ENCODE measurements at regions not wholly inside any gene's neighbourhood (a gene's known extent, or its start where the extent isn't known, plus 50 kb on each side); places are given as distances from the start of the nearest gene placed in this dataset.

DNA sequence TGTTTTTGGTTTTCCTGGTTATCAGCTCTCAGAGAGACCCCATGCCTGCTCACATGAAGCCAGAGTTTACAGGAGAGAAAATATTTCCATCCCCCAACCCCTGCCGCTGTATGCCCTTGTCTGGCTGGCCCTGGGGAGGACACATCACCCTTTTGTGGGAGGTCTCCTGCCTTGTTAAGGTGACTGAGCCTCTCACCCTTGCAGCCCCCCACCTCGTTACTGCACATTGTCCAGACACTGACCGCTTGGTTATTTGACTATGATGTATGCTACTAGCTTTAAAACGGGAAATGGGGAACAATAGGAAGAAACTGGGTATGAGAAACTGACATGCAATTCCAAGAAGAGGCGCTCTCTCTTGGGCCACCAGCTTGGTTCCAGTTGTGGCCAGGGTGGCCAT, 51.1 kb upstream of the RFPL3 start:
- ChIA-PET CTCF (interaction anchor here (0.5 kb wide), 1 partner anchor 407 kb away, joined by 3 read pairs; no protein-coding TSS in a partner anchor), POLR2A (no interaction called here)
- DNase-seq (ENCODE audit: low read depth in 1 of 2, low spot score in 1 of 2) = no peak
- Histone ChIP-seq H3K27ac (no peak overlapping the region), H3K4me3 (no peak overlapping the region), H3K9me3 (no peaks in the 10 kb centered on the region), H3K4me2 (no peak overlapping the region), H3K4me1 (no peaks in the 10 kb centered on the region)
- ATAC-seq = no peak
- TF ChIP-seq, protein P1, sequence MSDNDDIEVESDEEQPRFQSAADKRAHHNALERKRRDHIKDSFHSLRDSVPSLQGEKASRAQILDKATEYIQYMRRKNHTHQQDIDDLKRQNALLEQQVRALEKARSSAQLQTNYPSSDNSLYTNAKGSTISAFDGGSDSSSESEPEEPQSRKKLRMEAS (IDR thresholded peaks at IDR 0.05) = no peak
- WGBS (ENCODE audit: missing lambda C conversion rate) = 58% methylated on average over 5 of the region's 5 CpGs
- FAIRE-seq = no peak

DNA sequence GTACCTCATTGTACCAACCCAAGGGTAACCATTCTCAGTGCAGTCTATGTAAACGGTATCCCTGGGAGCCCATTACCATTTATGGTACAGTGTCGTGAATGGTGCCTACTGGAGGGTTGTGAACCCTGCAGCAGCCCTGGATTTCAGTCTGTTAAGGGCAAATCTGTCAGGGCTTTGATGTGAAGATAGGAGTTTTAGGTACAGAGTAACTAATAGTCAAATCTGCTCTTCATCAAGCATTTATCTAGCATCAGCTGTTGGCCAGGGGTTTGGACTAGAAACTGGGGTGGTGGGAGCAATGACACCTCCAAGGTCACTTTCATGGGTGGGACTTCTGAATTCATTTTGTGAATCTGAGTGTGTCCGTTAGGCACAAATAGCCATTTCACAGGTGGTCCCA, 50.6 kb upstream of the RFPL3 start:
- no peaks in the 10 kb centered on the region for H3K9me3 ChIP-seq
- ATAC-seq (no peak), FAIRE-seq (no peak), DNase-seq (ENCODE audit: low read depth in 1 of 2, low spot score in 1 of 2) (no peak)
- H3K4me2 ChIP-seq = no peak overlapping the region
- no peak overlapping the region for H3K27ac ChIP-seq
- ChIA-PET CTCF (no interaction called here), POLR2A (no interaction called here)
- TF ChIP-seq, protein P2, sequence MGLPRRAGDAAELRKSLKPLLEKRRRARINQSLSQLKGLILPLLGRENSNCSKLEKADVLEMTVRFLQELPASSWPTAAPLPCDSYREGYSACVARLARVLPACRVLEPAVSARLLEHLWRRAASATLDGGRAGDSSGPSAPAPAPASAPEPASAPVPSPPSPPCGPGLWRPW (IDR thresholded peaks at IDR 0.05) = no peak
- TF ChIP-seq HOXA7 (CRISPR knock-in tag; IDR thresholded peaks at IDR 0.05) = no peak
- H3K4me1 ChIP-seq = no peaks in the 10 kb centered on the region
- H3K4me3 ChIP-seq = no peak overlapping the region
- WGBS (ENCODE audit: missing lambda C conversion rate) = 36% methylated on average over 3 of the region's 3 CpGs

DNA sequence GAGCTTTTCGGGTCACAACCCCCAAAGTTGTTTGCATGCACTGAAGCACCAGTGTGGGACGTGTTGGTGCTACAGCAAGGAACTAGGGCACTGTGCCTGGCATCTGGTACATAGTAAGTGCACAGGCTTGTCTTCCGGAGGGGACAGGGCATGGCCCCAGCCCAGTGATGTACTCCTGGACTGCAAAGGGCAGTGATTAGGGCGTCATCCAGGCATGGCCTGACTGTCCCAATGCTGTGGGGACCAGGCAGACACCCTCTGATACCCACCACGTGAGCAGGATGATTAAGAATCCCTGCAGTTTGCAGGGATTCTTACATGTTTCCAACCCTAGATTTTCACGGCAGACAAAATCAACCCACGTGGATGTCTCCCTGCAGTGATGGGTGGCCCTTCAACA, 50.0 kb upstream of the RFPL3 start:
- TF ChIP-seq SREBF2 (IDR thresholded peaks at IDR 0.05) (no peak), CBX8 (IDR thresholded peaks at IDR 0.05) (no peak), ESRRA (IDR thresholded peaks at IDR 0.05; ENCODE audit: borderline replicate concordance, low read length) (no peak), EP300 (IDR thresholded peaks at IDR 0.05) (no peak), RNF2 (IDR thresholded peaks at IDR 0.05; ENCODE audit: borderline replicate concordance, low read depth) (no peak), EHMT2 (IDR thresholded peaks at IDR 0.05; ENCODE audit: low read depth) (no peak), RCOR1 (IDR thresholded peaks at IDR 0.05; ENCODE audit: low read depth, low read length) (no peak), FOSB (CRISPR knock-in tag; IDR thresholded peaks at IDR 0.05) (no peak), TP53 (CRISPR knock-in tag; IDR thresholded peaks at IDR 0.05) (no peak), POLR2A (IDR thresholded peaks at IDR 0.05; ENCODE audit: low read length) (no peak), HOXA7 (CRISPR knock-in tag; IDR thresholded peaks at IDR 0.05) (no peak)
- TF ChIP-seq, protein P3, sequence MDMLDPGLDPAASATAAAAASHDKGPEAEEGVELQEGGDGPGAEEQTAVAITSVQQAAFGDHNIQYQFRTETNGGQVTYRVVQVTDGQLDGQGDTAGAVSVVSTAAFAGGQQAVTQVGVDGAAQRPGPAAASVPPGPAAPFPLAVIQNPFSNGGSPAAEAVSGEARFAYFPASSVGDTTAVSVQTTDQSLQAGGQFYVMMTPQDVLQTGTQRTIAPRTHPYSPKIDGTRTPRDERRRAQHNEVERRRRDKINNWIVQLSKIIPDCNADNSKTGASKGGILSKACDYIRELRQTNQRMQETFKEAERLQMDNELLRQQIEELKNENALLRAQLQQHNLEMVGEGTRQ (IDR thresholded peaks at IDR 0.05) = no peak
- TF ChIP-seq, protein P4, sequence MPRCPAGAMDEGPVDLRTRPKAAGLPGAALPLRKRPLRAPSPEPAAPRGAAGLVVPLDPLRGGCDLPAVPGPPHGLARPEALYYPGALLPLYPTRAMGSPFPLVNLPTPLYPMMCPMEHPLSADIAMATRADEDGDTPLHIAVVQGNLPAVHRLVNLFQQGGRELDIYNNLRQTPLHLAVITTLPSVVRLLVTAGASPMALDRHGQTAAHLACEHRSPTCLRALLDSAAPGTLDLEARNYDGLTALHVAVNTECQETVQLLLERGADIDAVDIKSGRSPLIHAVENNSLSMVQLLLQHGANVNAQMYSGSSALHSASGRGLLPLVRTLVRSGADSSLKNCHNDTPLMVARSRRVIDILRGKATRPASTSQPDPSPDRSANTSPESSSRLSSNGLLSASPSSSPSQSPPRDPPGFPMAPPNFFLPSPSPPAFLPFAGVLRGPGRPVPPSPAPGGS (IDR thresholded peaks at IDR 0.05) = no peak
- TF ChIP-seq, protein P1 (IDR thresholded peaks at IDR 0.05) = no peak
- TF ChIP-seq, protein P2 (IDR thresholded peaks at IDR 0.05) = no peak
- TF ChIP-seq, protein P5, sequence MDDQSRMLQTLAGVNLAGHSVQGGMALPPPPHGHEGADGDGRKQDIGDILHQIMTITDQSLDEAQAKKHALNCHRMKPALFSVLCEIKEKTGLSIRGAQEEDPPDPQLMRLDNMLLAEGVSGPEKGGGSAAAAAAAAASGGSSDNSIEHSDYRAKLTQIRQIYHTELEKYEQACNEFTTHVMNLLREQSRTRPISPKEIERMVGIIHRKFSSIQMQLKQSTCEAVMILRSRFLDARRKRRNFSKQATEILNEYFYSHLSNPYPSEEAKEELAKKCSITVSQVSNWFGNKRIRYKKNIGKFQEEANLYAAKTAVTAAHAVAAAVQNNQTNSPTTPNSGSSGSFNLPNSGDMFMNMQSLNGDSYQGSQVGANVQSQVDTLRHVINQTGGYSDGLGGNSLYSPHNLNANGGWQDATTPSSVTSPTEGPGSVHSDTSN (IDR thresholded peaks at IDR 0.05) = no peak
- Histone ChIP-seq H3K4me2 (no peak overlapping the region), H3K27ac (no peak overlapping the region), H3K4me1 (no peaks in the 10 kb centered on the region), H3K9me3 (no peaks in the 10 kb centered on the region), H3K4me3 (no peak overlapping the region)
- WGBS (ENCODE audit: missing lambda C conversion rate) = 25% methylated on average over 5 of the region's 7 CpGs
- DNase-seq (ENCODE audit: low read depth in 1 of 2, low spot score in 1 of 2) (no peak), ATAC-seq (no peak), FAIRE-seq (no peak)
- POLR2A ChIA-PET = no interaction called here
- CTCF ChIA-PET = interaction anchor here (1.6 kb wide), 1 partner anchor 337 kb away, joined by 4 read pairs; no protein-coding TSS in a partner anchor
